H1 (cell line): ENCODE measurements at regions not wholly inside any gene's neighbourhood (a gene's known extent, or its start where the extent isn't known, plus 50 kb on each side); places are given as distances from the start of the nearest gene placed in this dataset.

Experiments
- CTCF ChIA-PET: fragments of 300-600 bp; sonication (Branson Sonifier 250); formaldehyde crosslinking; loops from one replicate; lab custom pipeline; 2021; ENCODE audit not compliant: partially characterized antibody; lab: Charles Lee
- POLR2A ChIA-PET: fragments of 300-600 bp; sonication (Branson Sonifier 250); formaldehyde crosslinking; loops from one replicate; lab custom pipeline; 2021; ENCODE audit warnings: inconsistent platforms; ENCODE audit not compliant: partially characterized antibody; lab: Charles Lee
- DNase-seq, 2 experiments: peaks; one replicate each; pipeline versions ENCODE4 v3.0.0 to v3.0.0-alpha.2; 2010 to 2022; ENCODE audit warnings: low spot score in 2 of 2, low read depth in 1 of 2, mixed read lengths in 1 of 2
- FAIRE-seq: peaks from 2 replicates; lab custom pipeline; 2011; peaks lifted over from hg19 to GRCh38; lab: Jason Lieb, UNC
- H2AFZ ChIP-seq: 2 replicates; pipeline ENCODE4 v1.8.1; 2012; ENCODE audit warnings: low read length, inconsistent platforms
- H2AK5ac ChIP-seq: 2 replicates; pipeline ENCODE4 v1.6.1; 2013; ENCODE audit warnings: low read depth, low read length
- H2BK120ac ChIP-seq: replicated peaks from 2 replicates; pipeline ENCODE3; 2013; ENCODE audit warnings: low read depth, low read length, inconsistent platforms
- H2BK12ac ChIP-seq: 2 replicates; pipeline ENCODE4 v1.6.1; 2013; ENCODE audit warnings: low read depth, low read length
- H2BK15ac ChIP-seq: 2 replicates; pipeline ENCODE4 v1.6.1; 2013; ENCODE audit warnings: low read length
- H2BK20ac ChIP-seq: 2 replicates; pipeline ENCODE4 v1.6.1; 2013; ENCODE audit warnings: low read length
- H2BK5ac ChIP-seq: 2 replicates; pipeline ENCODE4 v1.6.1; 2013; ENCODE audit warnings: low read depth, low read length
- H3K14ac ChIP-seq: 2 replicates; pipeline ENCODE4 v1.6.1; 2013; ENCODE audit warnings: inconsistent platforms; ENCODE audit not compliant: insufficient read length
- H3K18ac ChIP-seq: 2 replicates; pipeline ENCODE4 v1.6.1; 2013; ENCODE audit warnings: low read length; ENCODE audit errors: extremely low read depth
- H3K23ac ChIP-seq: 2 replicates; pipeline ENCODE4 v1.6.1; 2013; ENCODE audit warnings: inconsistent platforms; ENCODE audit not compliant: insufficient read length
- H3K23me2 ChIP-seq: 2 replicates; pipeline ENCODE4 v1.6.1; 2013; ENCODE audit warnings: low read depth, low read length
- H3K27ac ChIP-seq: 2 replicates; pipeline ENCODE4 v1.6.1; 2011; ENCODE audit warnings: low read depth, low read length, inconsistent platforms
- H3K27me3 ChIP-seq, 4 experiments: replicated peaks in 1 of 4; 1 replicate in 1 of 4; 2 replicates in 3 of 4; pipeline versions ENCODE4 v1.6.1 to v1.8.1; 2011 to 2013; ENCODE audit warnings: low read length in 3 of 4, mild to moderate bottlenecking in 3 of 4, inconsistent platforms in 2 of 4, mixed read lengths in 2 of 4, moderate library complexity in 1 of 4; ENCODE audit not compliant: control insufficient read depth in 3 of 4, insufficient read depth in 3 of 4; ENCODE audit errors: extremely low read depth in 1 of 4
- H3K36me3 ChIP-seq, 4 experiments: 2 replicates each; pipeline versions ENCODE4 v1.6.1 to v1.8.1; 2011 to 2013; ENCODE audit warnings: mild to moderate bottlenecking in 4 of 4, low read length in 3 of 4, moderate library complexity in 2 of 4, control low read depth in 1 of 4, inconsistent platforms in 1 of 4; ENCODE audit not compliant: insufficient read depth in 4 of 4, control insufficient read depth in 2 of 4
- H3K4ac ChIP-seq: replicated peaks from 2 replicates; pipeline ENCODE3; 2013; ENCODE audit warnings: low read length, low read depth, mixed read lengths, inconsistent platforms; ENCODE audit not compliant: insufficient read length
- H3K4me1 ChIP-seq, 4 experiments: replicated peaks in 1 of 4; 1 replicate in 1 of 4; 2 replicates in 3 of 4; pipeline versions ENCODE4 v1.6.1 to v1.8.1; 2011 to 2013; ENCODE audit warnings: low read length in 3 of 4, inconsistent platforms in 2 of 4, mixed read lengths in 1 of 4; ENCODE audit not compliant: insufficient read depth in 4 of 4, control insufficient read depth in 3 of 4
- H3K4me2 ChIP-seq, 2 experiments: 2 replicates each; pipeline versions ENCODE4 v1.6.1 to v1.8.1; 2011 to 2013; ENCODE audit warnings: low read depth in 2 of 2, low read length in 2 of 2, control low read depth in 1 of 2, inconsistent platforms in 1 of 2, mild to moderate bottlenecking in 1 of 2; ENCODE audit not compliant: insufficient read depth in 1 of 2
- H3K4me3 ChIP-seq, 4 experiments: fragments of 200-600, 300-600 bp in 1 of 4; sonication (generic), shearing (Covaris generic), sonication (Bioruptor Twin) in 1 of 4; 2 replicates each; pipeline versions ENCODE4 v1.5.1 to v1.8.1; 2011 to 2016; ENCODE audit warnings: low read length in 4 of 4, low read depth in 3 of 4, control low read depth in 2 of 4, inconsistent platforms in 2 of 4, mild to moderate bottlenecking in 2 of 4, mixed read lengths in 1 of 4, moderate library complexity in 1 of 4; ENCODE audit not compliant: insufficient read depth in 2 of 4; ENCODE audit errors: extremely low read depth in 1 of 4
- H3K56ac ChIP-seq: replicated peaks from 2 replicates; pipeline ENCODE3; 2013; ENCODE audit warnings: low read depth, mild to moderate bottlenecking, mixed read lengths, low read length, inconsistent platforms; ENCODE audit not compliant: insufficient read length
- H3K79me1 ChIP-seq: 2 replicates; pipeline ENCODE4 v1.6.1; 2013; ENCODE audit warnings: low read depth, low read length, control low read depth
- H3K79me2 ChIP-seq, 2 experiments: 2 replicates each; pipeline versions ENCODE4 v1.6.1 to v1.8.1; 2012 to 2013; ENCODE audit warnings: low read length in 2 of 2, mild to moderate bottlenecking in 2 of 2, inconsistent platforms in 1 of 2; ENCODE audit not compliant: insufficient read depth in 2 of 2, control insufficient read depth in 1 of 2
- H3K9ac ChIP-seq, 4 experiments: replicated peaks in 1 of 4; 1 replicate in 1 of 4; 2 replicates in 3 of 4; pipeline versions ENCODE4 v1.6.1 to v1.8.1; 2011 to 2013; ENCODE audit warnings: low read depth in 3 of 4, low read length in 3 of 4, control low read depth in 2 of 4, mild to moderate bottlenecking in 2 of 4, moderate library complexity in 2 of 4, inconsistent platforms in 1 of 4; ENCODE audit errors: extremely low read depth in 1 of 4
- H3K9me3 ChIP-seq, 2 experiments: 2 replicates each; pipeline versions ENCODE4 v1.6.1 to v1.8.1; 2012 to 2013; ENCODE audit warnings: mild to moderate bottlenecking in 2 of 2, moderate library complexity in 2 of 2, control low read depth in 1 of 2, inconsistent platforms in 1 of 2, low read depth in 1 of 2, low read length in 1 of 2, mixed read lengths in 1 of 2; ENCODE audit not compliant: insufficient read depth in 2 of 2
- H4K20me1 ChIP-seq, 2 experiments: replicated peaks in 1 of 2; 2 replicates each; pipeline versions ENCODE3 to v1.8.1; 2011 to 2013; ENCODE audit warnings: inconsistent platforms in 2 of 2, low read length in 2 of 2, mild to moderate bottlenecking in 1 of 2; ENCODE audit not compliant: insufficient read depth in 2 of 2, control insufficient read depth in 1 of 2
- H4K5ac ChIP-seq: 2 replicates; pipeline ENCODE4 v1.6.1; 2013; ENCODE audit warnings: low read length, low read depth, mixed read lengths, inconsistent platforms; ENCODE audit not compliant: insufficient read length
- H4K8ac ChIP-seq: 2 replicates; pipeline ENCODE4 v1.8.0; 2013; ENCODE audit warnings: mild to moderate bottlenecking, moderate library complexity, low read length, inconsistent platforms; ENCODE audit not compliant: insufficient read depth; ENCODE audit errors: extremely low read depth
- H4K91ac ChIP-seq: replicated peaks from 2 replicates; pipeline ENCODE3; 2013; ENCODE audit warnings: low read length, mixed read lengths, inconsistent platforms; ENCODE audit not compliant: insufficient read length
- BCL11A ChIP-seq, 2 experiments: IDR thresholded peaks; one replicate each; pipeline ENCODE4 v1.6.1; 2011; ENCODE audit warnings: low read depth in 2 of 2, low read length in 2 of 2, mild to moderate bottlenecking in 2 of 2
- CHD1 ChIP-seq: IDR thresholded peaks from 2 replicates; pipeline ENCODE4 v1.6.1; 2012; ENCODE audit warnings: low read depth, low read length, improper control_type of control experiment
- EGR1 ChIP-seq: IDR thresholded peaks from 2 replicates; pipeline ENCODE4 v1.6.1; 2011; ENCODE audit warnings: low read depth, low read length, borderline replicate concordance
- EP300 ChIP-seq, 2 experiments: IDR thresholded peaks; 1 replicate in 1 of 2; 2 replicates in 1 of 2; pipeline ENCODE4 v1.6.1; 2011 to 2012; ENCODE audit warnings: low read depth in 2 of 2, low read length in 2 of 2, mild to moderate bottlenecking in 2 of 2, borderline replicate concordance in 1 of 2, inconsistent platforms in 1 of 2, moderate library complexity in 1 of 2
- GTF2F1 ChIP-seq: IDR thresholded peaks from 2 replicates; pipeline ENCODE4 v1.6.1; 2012; ENCODE audit warnings: low read depth, low read length, improper control_type of control experiment, borderline replicate concordance
- HDAC6 ChIP-seq: IDR thresholded peaks from one replicate; pipeline ENCODE4 v1.7.1; 2012; ENCODE audit warnings: low read depth, mild to moderate bottlenecking, inconsistent platforms, low read length, moderate library complexity
- NANOG ChIP-seq: IDR thresholded peaks from 2 replicates; pipeline ENCODE4 v1.6.1; 2011; ENCODE audit warnings: low read length, low read depth, mild to moderate bottlenecking, inconsistent platforms; ENCODE audit not compliant: insufficient read depth, poor library complexity, severe bottlenecking
- POLR2A ChIP-seq, 2 experiments: IDR thresholded peaks; 1 replicate in 1 of 2; 2 replicates in 1 of 2; pipeline ENCODE4 v1.6.1; 2011; ENCODE audit warnings: low read depth in 2 of 2, low read length in 2 of 2, mild to moderate bottlenecking in 2 of 2; ENCODE audit errors: control extremely low read depth in 1 of 2
- POLR2AphosphoS5 ChIP-seq: IDR thresholded peaks from 2 replicates; pipeline ENCODE4 v1.6.1; 2011; ENCODE audit warnings: low read depth, low read length
- TEAD4 ChIP-seq: IDR thresholded peaks from 2 replicates; pipeline ENCODE4 v1.6.1; 2012; ENCODE audit warnings: low read depth, low read length, inconsistent platforms, mixed read lengths
- ZNF274 ChIP-seq: IDR thresholded peaks from 2 replicates; pipeline ENCODE4 v1.7.0; 2012; ENCODE audit warnings: low read length, borderline replicate concordance; ENCODE audit errors: extremely low read depth
- WGBS, 2 experiments: shearing (Covaris generic) in 1 of 2; methylation state at CpG; one replicate each; pipeline versions ENCODE4 v1.1.6 to v1.1.7; 2013 to 2015; ENCODE audit warnings: low lambda C conversion rate in 2 of 2, mixed read lengths in 2 of 2, inconsistent platforms in 1 of 2, low coverage in 1 of 2, missing lambda C conversion rate in 1 of 2; ENCODE audit not compliant: insufficient replicate concordance in 2 of 2, insufficient coverage in 1 of 2, insufficient read length in 1 of 2; ENCODE audit errors: extremely low coverage in 1 of 2, missing lambda C conversion rate in 1 of 2; 5-methylcytosine and 5-hydroxymethylcytosine counted together

DNA sequence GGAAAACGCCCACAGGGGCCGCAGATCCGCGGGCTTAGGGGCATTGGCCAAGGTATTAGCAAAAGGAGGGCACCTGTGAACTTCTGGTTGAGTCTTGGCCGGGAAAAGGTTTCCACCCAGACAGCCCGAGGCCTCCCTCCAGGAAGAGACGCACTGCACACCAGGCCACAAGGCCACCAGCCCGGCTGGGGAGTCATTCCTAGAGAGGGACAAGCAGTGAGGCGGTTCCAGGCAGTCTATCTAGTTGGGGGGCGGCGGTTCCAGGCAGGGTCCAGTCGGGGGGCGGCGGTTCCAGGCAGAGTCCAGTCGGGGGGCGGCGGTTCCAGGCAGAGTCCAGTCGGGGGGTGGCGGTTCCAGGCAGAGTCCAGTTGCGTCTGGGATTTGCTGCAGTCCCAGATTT, 518.5 kb downstream of the GLRX3 start:
- H3K18ac ChIP-seq, result no peak overlapping the region
- no peaks in the 10 kb centered on the region for H3K79me2 ChIP-seq
- H4K20me1 ChIP-seq, result no peaks in the 10 kb centered on the region
- ChIA-PET POLR2A (no interaction called here), CTCF (interaction anchor here (0.6 to 1.3 kb wide), 2 partner anchors 28 to 297 kb away, joined by 3 to 5 read pairs; no protein-coding TSS in a partner anchor)
- H2AK5ac ChIP-seq, result no peak overlapping the region
- 85% methylated on average over 9 of the region's 20 CpGs; no CpG with 5 or more reads in 1 of the 2 experiments for WGBS, 2 experiments
- H2AFZ ChIP-seq, result no peak overlapping the region
- no peak overlapping the region for H2BK120ac ChIP-seq
- no peak overlapping the region for H3K56ac ChIP-seq
- H3K23ac ChIP-seq, result no peak overlapping the region
- H3K27me3 ChIP-seq, result no peaks in the 10 kb centered on the region
- H3K23me2 ChIP-seq, result peaks cover 2% of the 10 kb centered on the region; the same call in 1 of the 2 replicates
- no peaks in the 10 kb centered on the region for H3K36me3 ChIP-seq
- H2BK15ac ChIP-seq, result no peak overlapping the region
- H3K27ac ChIP-seq, result no peak overlapping the region
- H3K9ac ChIP-seq, result no peak overlapping the region
- no peaks in the 10 kb centered on the region for H3K79me1 ChIP-seq
- no peak overlapping the region for H3K4me3 ChIP-seq
- H4K5ac ChIP-seq, result no peak overlapping the region
- no peak for FAIRE-seq
- H2BK5ac ChIP-seq, result no peak overlapping the region
- no peak overlapping the region for H4K91ac ChIP-seq
- H2BK12ac ChIP-seq, result no peak overlapping the region
- no peak overlapping the region for H3K14ac ChIP-seq
- no peak overlapping the region for H2BK20ac ChIP-seq
- H3K4ac ChIP-seq, result no peak overlapping the region
- no peak for TF ChIP-seq BCL11A (IDR thresholded peaks at IDR 0.05; ENCODE audit: low read depth in 2 of 2, low read length in 2 of 2)
- no peak for TF ChIP-seq TEAD4
- no peak for TF ChIP-seq NANOG
- TF ChIP-seq POLR2AphosphoS5, result no peak
- no peak for TF ChIP-seq ZNF274
- TF ChIP-seq POLR2A (IDR thresholded peaks at IDR 0.05; ENCODE audit: control extremely low read depth in 1 of 2, low read depth in 2 of 2, low read length in 2 of 2), result no peak
- TF ChIP-seq EP300 (IDR thresholded peaks at IDR 0.05; ENCODE audit: borderline replicate concordance in 1 of 2, low read depth in 2 of 2, low read length in 2 of 2), result no peak
- TF ChIP-seq HDAC6, result no peak
- no peak for TF ChIP-seq EGR1
- no peak for TF ChIP-seq CHD1
- no peak for TF ChIP-seq GTF2F1
- H3K4me2 ChIP-seq, result no peak overlapping the region
- H3K9me3 ChIP-seq, result no peaks in the 10 kb centered on the region
- no peak for DNase-seq
- H3K4me1 ChIP-seq, result peaks cover 0 to 6% (median 2%) of the 10 kb centered on the region in 4 experiments; a peak in 1 of 7 replicates
- no peak overlapping the region for H4K8ac ChIP-seq
